ENCODE measurements at regions not wholly inside any gene's neighbourhood (a gene's known extent, or its start where the extent isn't known, plus 50 kb on each side); places are given as distances from the start of the nearest gene placed in this dataset.

DNA sequence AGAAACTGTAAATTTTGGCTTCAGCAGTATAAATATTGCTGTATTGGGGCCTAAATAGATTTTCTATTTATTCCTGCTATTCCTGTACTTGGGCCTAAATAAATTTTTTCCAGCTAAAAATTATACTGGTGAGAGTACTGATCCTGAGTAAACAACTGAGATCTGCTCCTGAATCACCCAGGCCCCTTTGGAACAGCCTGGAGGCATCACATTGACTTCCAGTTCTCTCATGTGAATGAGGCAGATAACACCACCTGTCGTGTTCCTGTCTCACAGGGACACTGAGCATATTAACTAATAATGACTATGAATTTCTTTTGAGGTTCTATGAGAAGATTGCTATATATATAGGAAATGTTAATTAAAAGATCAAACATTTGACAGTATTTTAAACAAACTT, 119.5 kb upstream of the PLCXD3 start:
- no peak for DNase-seq
- H3K9me3 ChIP-seq (ENCODE audit: control insufficient read depth, low read length) = no peaks in the 10 kb centered on the region
- H3K27me3 ChIP-seq (ENCODE audit: control insufficient read depth, insufficient read depth, low read length, poor library complexity, severe bottlenecking) = no peaks in the 10 kb centered on the region
- no peak overlapping the region for H3K4me3 Mint-ChIP-seq
- H3K9me3 Mint-ChIP-seq = peaks cover 5% of the 10 kb centered on the region
- H3K36me3 ChIP-seq (ENCODE audit: control insufficient read depth, insufficient read depth, low read length) = no peaks in the 10 kb centered on the region
- TF ChIP-seq, protein P1, sequence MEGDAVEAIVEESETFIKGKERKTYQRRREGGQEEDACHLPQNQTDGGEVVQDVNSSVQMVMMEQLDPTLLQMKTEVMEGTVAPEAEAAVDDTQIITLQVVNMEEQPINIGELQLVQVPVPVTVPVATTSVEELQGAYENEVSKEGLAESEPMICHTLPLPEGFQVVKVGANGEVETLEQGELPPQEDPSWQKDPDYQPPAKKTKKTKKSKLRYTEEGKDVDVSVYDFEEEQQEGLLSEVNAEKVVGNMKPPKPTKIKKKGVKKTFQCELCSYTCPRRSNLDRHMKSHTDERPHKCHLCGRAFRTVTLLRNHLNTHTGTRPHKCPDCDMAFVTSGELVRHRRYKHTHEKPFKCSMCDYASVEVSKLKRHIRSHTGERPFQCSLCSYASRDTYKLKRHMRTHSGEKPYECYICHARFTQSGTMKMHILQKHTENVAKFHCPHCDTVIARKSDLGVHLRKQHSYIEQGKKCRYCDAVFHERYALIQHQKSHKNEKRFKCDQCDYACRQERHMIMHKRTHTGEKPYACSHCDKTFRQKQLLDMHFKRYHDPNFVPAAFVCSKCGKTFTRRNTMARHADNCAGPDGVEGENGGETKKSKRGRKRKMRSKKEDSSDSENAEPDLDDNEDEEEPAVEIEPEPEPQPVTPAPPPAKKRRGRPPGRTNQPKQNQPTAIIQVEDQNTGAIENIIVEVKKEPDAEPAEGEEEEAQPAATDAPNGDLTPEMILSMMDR (conservative IDR thresholded peaks at IDR 0.05) = no peak
- H3K27me3 Mint-ChIP-seq (ENCODE audit: insufficient read depth) = no peaks in the 10 kb centered on the region
- no peak overlapping the region for H3K4me3 ChIP-seq (ENCODE audit: low read length)
- peaks cover 5% of the 10 kb centered on the region for H3K4me1 Mint-ChIP-seq
- H3K27ac ChIP-seq (ENCODE audit: low read depth, low read length) = no peak overlapping the region
- no peak overlapping the region for H3K27ac Mint-ChIP-seq
- no peaks in the 10 kb centered on the region for H3K36me3 Mint-ChIP-seq (ENCODE audit: low read depth)
- no peak overlapping the region for H3K9ac ChIP-seq (ENCODE audit: extremely low read depth, low read length, poor library complexity, severe bottlenecking)
- WGBS, 2 experiments (ENCODE audit: insufficient coverage in 1 of 2, insufficient read length in 1 of 2) = 100% methylated on average over 1 of the region's 1 CpG; no CpG with 5 or more reads in 1 of the 2 experiments
- H3K4me1 ChIP-seq (ENCODE audit: control insufficient read depth, insufficient read depth, low read length) = no peaks in the 10 kb centered on the region

DNA sequence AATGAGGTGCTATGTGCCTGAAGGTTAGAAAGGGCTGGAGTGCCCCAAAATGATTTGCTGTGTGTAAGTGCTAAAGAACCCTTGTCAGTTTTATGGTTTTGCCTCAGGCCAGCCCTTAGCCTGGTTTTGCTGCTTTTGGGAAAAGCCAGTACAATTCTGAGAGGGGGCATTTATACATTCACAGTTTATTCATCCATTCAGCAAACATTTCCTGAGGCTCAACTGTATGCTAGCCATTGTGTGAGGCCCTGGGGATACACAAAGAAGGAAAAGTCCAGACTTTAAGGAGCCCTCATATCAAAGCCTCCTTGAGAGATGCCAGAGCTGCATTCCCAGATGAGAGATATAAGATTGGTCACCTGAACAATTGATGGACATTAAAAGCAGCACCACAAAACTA, 115.2 kb upstream of the PLCXD3 start:
- H3K27ac Mint-ChIP-seq = no peak overlapping the region
- TF ChIP-seq, protein P1 (conservative IDR thresholded peaks at IDR 0.05) = no peak

GRCh38 chr5:41621420-41621819, 111.0 kb upstream of the PLCXD3 start:
- Mint-ChIP-seq H3K9me3 (no peaks in the 10 kb centered on the region), H3K36me3 (ENCODE audit: low read depth) (no peaks in the 10 kb centered on the region), H3K4me1 (peaks cover 10% of the 10 kb centered on the region), H3K27ac (no peak overlapping the region), H3K27me3 (ENCODE audit: insufficient read depth) (no peaks in the 10 kb centered on the region), H3K4me3 (no peak overlapping the region)
- no peak for DNase-seq
- H3K27me3 ChIP-seq (ENCODE audit: control insufficient read depth, insufficient read depth, low read length, poor library complexity, severe bottlenecking) = no peaks in the 10 kb centered on the region
- H3K4me3 ChIP-seq (ENCODE audit: low read length) = no peak overlapping the region
- no peaks in the 10 kb centered on the region for H3K4me1 ChIP-seq (ENCODE audit: control insufficient read depth, insufficient read depth, low read length)
- H3K27ac ChIP-seq (ENCODE audit: low read depth, low read length) = no peak overlapping the region
- no peaks in the 10 kb centered on the region for H3K9me3 ChIP-seq (ENCODE audit: control insufficient read depth, low read length)
- H3K36me3 ChIP-seq (ENCODE audit: control insufficient read depth, insufficient read depth, low read length) = no peaks in the 10 kb centered on the region
- TF ChIP-seq, protein P1 (conservative IDR thresholded peaks at IDR 0.05) = no peak
- WGBS, 2 experiments (ENCODE audit: insufficient coverage in 1 of 2, insufficient read length in 1 of 2) = 71 to 88% methylated on average over 2 of the region's 2 CpGs
- H3K9ac ChIP-seq (ENCODE audit: extremely low read depth, low read length, poor library complexity, severe bottlenecking) = no peak overlapping the region

More for the DNA sequence above, 115.2 kb upstream of the PLCXD3 start:
- Mint-ChIP-seq H3K4me1 (peaks cover 10% of the 10 kb centered on the region), H3K9me3 (no peaks in the 10 kb centered on the region), H3K27me3 (ENCODE audit: insufficient read depth) (no peaks in the 10 kb centered on the region), H3K4me3 (no peak overlapping the region), H3K36me3 (ENCODE audit: low read depth) (no peaks in the 10 kb centered on the region)
- Histone ChIP-seq H3K27me3 (ENCODE audit: control insufficient read depth, insufficient read depth, low read length, poor library complexity, severe bottlenecking) (no peaks in the 10 kb centered on the region), H3K4me1 (ENCODE audit: control insufficient read depth, insufficient read depth, low read length) (no peaks in the 10 kb centered on the region), H3K9me3 (ENCODE audit: control insufficient read depth, low read length) (no peaks in the 10 kb centered on the region), H3K4me3 (ENCODE audit: low read length) (no peak overlapping the region), H3K27ac (ENCODE audit: low read depth, low read length) (no peak overlapping the region), H3K9ac (ENCODE audit: extremely low read depth, low read length, poor library complexity, severe bottlenecking) (no peak overlapping the region), H3K36me3 (ENCODE audit: control insufficient read depth, insufficient read depth, low read length) (no peaks in the 10 kb centered on the region)
- no peak for DNase-seq
